GM23248 (cell line): ENCODE measurements at regions not wholly inside any gene's neighbourhood (a gene's known extent, or its start where the extent isn't known, plus 50 kb on each side); places are given as distances from the start of the nearest gene placed in this dataset.

Experiments
- DNase-seq: peaks from one replicate; pipeline ENCODE4 v3.0.0-alpha.2; 2015
- H2AFZ ChIP-seq: fragments of 200-600 bp; sonication (generic); 2 replicates; pipeline ENCODE4 v1.6.1; 2016; ENCODE audit warnings: antibody characterized with exemption
- H3F3A ChIP-seq: fragments of 200-600 bp; sonication (generic); 2 replicates; pipeline ENCODE4 v1.6.1; 2016; ENCODE audit warnings: mild to moderate bottlenecking, antibody characterized with exemption, mixed run types; ENCODE audit not compliant: insufficient read depth
- H3K27ac ChIP-seq: fragments of 200-600 bp; sonication (generic); 2 replicates; pipeline ENCODE4 v1.5.1; 2016; ENCODE audit warnings: mild to moderate bottlenecking
- H3K27me3 ChIP-seq: fragments of 200-600 bp; sonication (generic); replicated peaks from 2 replicates; pipeline ENCODE4 v1.6.1; 2016; ENCODE audit warnings: mild to moderate bottlenecking; ENCODE audit not compliant: insufficient read depth
- H3K36me3 ChIP-seq: fragments of 200-600 bp; sonication (generic); 2 replicates; pipeline ENCODE4 v1.6.1; 2016; ENCODE audit warnings: low read depth, mild to moderate bottlenecking
- H3K4me1 ChIP-seq: fragments of 200-600 bp; sonication (generic); 2 replicates; pipeline ENCODE4 v1.6.1; 2016; ENCODE audit warnings: mild to moderate bottlenecking; ENCODE audit not compliant: insufficient read depth
- H3K4me2 ChIP-seq: fragments of 200-600 bp; sonication (generic); one replicate; pipeline ENCODE4 v1.6.1; 2016; ENCODE audit warnings: mild to moderate bottlenecking; ENCODE audit not compliant: unreplicated experiment
- H3K4me3 ChIP-seq: fragments of 200-600 bp; sonication (generic); 2 replicates; pipeline ENCODE4 v1.5.1; 2016; ENCODE audit warnings: mild to moderate bottlenecking
- H3K79me2 ChIP-seq: fragments of 200-600 bp; sonication (generic); 2 replicates; pipeline ENCODE4 v1.6.1; 2016; ENCODE audit warnings: mild to moderate bottlenecking; ENCODE audit not compliant: insufficient read depth
- H3K9ac ChIP-seq: fragments of 200-600 bp; sonication (generic); 2 replicates; pipeline ENCODE4 v1.6.1; 2016; ENCODE audit warnings: mild to moderate bottlenecking
- H3K9me2 ChIP-seq: fragments of 200-600 bp; sonication (generic); 2 replicates; pipeline ENCODE4 v1.6.1; 2016; ENCODE audit warnings: mixed run types, mild to moderate bottlenecking, moderate library complexity; ENCODE audit not compliant: insufficient read depth
- H3K9me3 ChIP-seq: fragments of 200-600 bp; sonication (generic); one replicate; pipeline ENCODE4 v1.6.1; 2017; ENCODE audit warnings: low read depth
- H4K20me1 ChIP-seq: fragments of 200-600 bp; sonication (generic); 2 replicates; pipeline ENCODE4 v1.6.0; 2016; ENCODE audit not compliant: insufficient read depth
- EZH2 ChIP-seq: fragments of 200-600 bp; sonication (generic); IDR thresholded peaks from 2 replicates; pipeline ENCODE4 v1.6.1; 2018; ENCODE audit warnings: antibody characterized with exemption, mild to moderate bottlenecking; ENCODE audit not compliant: insufficient read depth, poor library complexity, severe bottlenecking
- EZH2phosphoT487 ChIP-seq: fragments of 200-600 bp; sonication (generic); IDR thresholded peaks from 2 replicates; pipeline ENCODE4 v1.6.1; 2018; ENCODE audit warnings: antibody characterized with exemption, moderate library complexity, mild to moderate bottlenecking, low read depth; ENCODE audit not compliant: insufficient read depth
- WGBS, 2 experiments: methylation state at CpG; one replicate each; pipeline ENCODE4 v1.1.6; 2015 to 2017; ENCODE audit warnings: low lambda C conversion rate in 2 of 2, low coverage in 1 of 2; ENCODE audit errors: missing lambda C conversion rate in 2 of 2; 5-methylcytosine and 5-hydroxymethylcytosine counted together
- in situ Hi-C: fragments of 300-500 bp; cut with MboI; formaldehyde crosslinking; loops from 2 replicates; pipeline ENCODE4 v1.15.0; 2020

DNA sequence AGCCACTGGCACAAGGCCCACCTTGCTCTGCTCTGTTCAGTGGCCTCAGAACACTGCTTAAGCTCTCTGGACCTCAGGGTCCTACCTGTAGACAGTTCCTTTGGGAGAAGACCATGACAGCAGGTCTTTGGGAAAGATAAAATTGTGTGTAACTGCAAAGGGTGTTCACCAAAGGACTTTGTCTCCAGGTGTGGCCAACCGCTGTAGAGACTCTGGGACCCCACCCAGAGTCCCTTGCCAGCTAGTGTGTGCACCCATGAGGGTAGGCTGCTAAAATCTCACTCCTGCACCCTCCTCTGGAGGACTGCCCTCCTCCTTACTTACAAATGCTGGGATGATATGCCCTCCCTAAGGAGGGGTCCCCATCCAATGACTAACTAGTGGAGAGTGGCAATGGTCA is 211.2 kb downstream of the TSHZ3 start:
- in situ Hi-C loops: no loop called here
- peaks cover 48% of the 10 kb centered on the region for H3F3A ChIP-seq
- TF ChIP-seq EZH2: no peak
- TF ChIP-seq EZH2phosphoT487: no peak

GRCh38 chr19:31135841-31136240 is 213.4 kb downstream of the TSHZ3 start:
- no peaks in the 10 kb centered on the region for H3K79me2 ChIP-seq
- no peak overlapping the region for H2AFZ ChIP-seq
- peak overlapping the region; percentile 32 for H3K4me2 ChIP-seq
- peak; percentile 84 for DNase-seq
- H3F3A ChIP-seq: peaks cover 36% of the 10 kb centered on the region
- 48 to 51% methylated on average over 2 of the region's 2 CpGs for WGBS, 2 experiments
- H3K9me3 ChIP-seq: no peaks in the 10 kb centered on the region
- no peaks in the 10 kb centered on the region for H3K9me2 ChIP-seq
- H3K9ac ChIP-seq: no peak overlapping the region
- H4K20me1 ChIP-seq: no peaks in the 10 kb centered on the region
- no peak overlapping the region for H3K4me3 ChIP-seq
- TF ChIP-seq EZH2 (no peak), EZH2phosphoT487 (no peak)
- in situ Hi-C loops: no loop called here
- no peaks in the 10 kb centered on the region for H3K36me3 ChIP-seq
- peaks cover 60% of the 10 kb centered on the region for H3K4me1 ChIP-seq
- H3K27ac ChIP-seq: peak overlapping the region; percentile 31
- H3K27me3 ChIP-seq: no peaks in the 10 kb centered on the region

More for the DNA sequence above, 211.2 kb downstream of the TSHZ3 start:
- Histone ChIP-seq H4K20me1 (no peaks in the 10 kb centered on the region), H3K4me1 (peaks cover 53% of the 10 kb centered on the region), H3K9me2 (no peaks in the 10 kb centered on the region), H3K9ac (no peak overlapping the region), H3K79me2 (no peaks in the 10 kb centered on the region), H3K9me3 (no peaks in the 10 kb centered on the region), H3K27ac (no peak overlapping the region), H3K4me3 (no peak overlapping the region), H3K27me3 (no peaks in the 10 kb centered on the region), H3K4me2 (no peak overlapping the region), H2AFZ (no peak overlapping the region), H3K36me3 (no peaks in the 10 kb centered on the region)
- DNase-seq: no peak
- WGBS, 2 experiments: 83 to 100% methylated on average over 1 of the region's 1 CpG

GRCh38 chr19:31132753-31133110 is 216.5 kb downstream of the TSHZ3 start:
- Histone ChIP-seq H2AFZ (no peak overlapping the region), H3K27me3 (no peaks in the 10 kb centered on the region), H3K27ac (peak overlapping the region; percentile 30), H3K9me3 (no peaks in the 10 kb centered on the region), H3K4me3 (no peak overlapping the region), H3K36me3 (no peaks in the 10 kb centered on the region), H4K20me1 (no peaks in the 10 kb centered on the region), H3K79me2 (no peaks in the 10 kb centered on the region), H3F3A (peaks cover 41% of the 10 kb centered on the region), H3K4me2 (peak overlapping the region; percentile 6), H3K9me2 (no peaks in the 10 kb centered on the region), H3K4me1 (peaks cover 50% of the 10 kb centered on the region), H3K9ac (no peak overlapping the region)
- no peak for DNase-seq
- 95 to 97% methylated on average over 2 of the region's 2 CpGs for WGBS, 2 experiments
- no peak for TF ChIP-seq EZH2phosphoT487
- no peak for TF ChIP-seq EZH2
- in situ Hi-C loops: no loop called here

DNA sequence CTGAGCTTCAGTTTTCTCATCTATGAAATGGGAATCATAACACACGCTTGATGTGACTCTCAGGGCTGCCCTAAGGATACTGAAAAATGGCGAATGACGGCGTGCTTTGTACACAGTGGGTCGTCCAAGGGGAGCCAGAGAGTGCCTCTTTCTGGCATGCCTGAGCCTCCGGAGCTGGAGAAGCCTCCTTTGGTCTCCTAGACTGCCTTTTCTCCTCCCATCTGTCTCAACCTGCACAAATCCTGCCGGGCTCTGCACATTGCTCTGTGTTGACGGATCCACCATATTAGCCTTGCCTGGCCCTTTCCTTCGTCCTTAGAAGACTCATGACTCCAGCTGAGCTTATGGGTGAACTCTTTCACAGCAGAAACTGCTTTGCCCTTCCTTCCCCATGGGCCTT is 220.9 kb downstream of the TSHZ3 start:
- H3K9ac ChIP-seq: peak overlapping the region; percentile 79
- peaks cover 48% of the 10 kb centered on the region for H3K4me1 ChIP-seq
- H3K4me2 ChIP-seq: peak overlapping the region; percentile 29
- peak overlapping the region; percentile 97 for H3K27ac ChIP-seq
- 0 out of 2 replicates have a peak, but pooled peaks cover 5% of the 10 kb centered on the region for H3K9me2 ChIP-seq
- H3K27me3 ChIP-seq: no peaks in the 10 kb centered on the region
- DNase-seq: no peak
- H3K9me3 ChIP-seq: no peaks in the 10 kb centered on the region
- H4K20me1 ChIP-seq: no peaks in the 10 kb centered on the region
- peaks cover 29% of the 10 kb centered on the region for H3F3A ChIP-seq
- H3K4me3 ChIP-seq: no peak overlapping the region; the same call in 1 of the 2 replicates
- 91 to 94% methylated on average over 9 of the region's 9 CpGs for WGBS, 2 experiments
- H3K79me2 ChIP-seq: no peaks in the 10 kb centered on the region
- TF ChIP-seq EZH2 (no peak), EZH2phosphoT487 (no peak)
- in situ Hi-C loops: no loop called here
- H3K36me3 ChIP-seq: no peaks in the 10 kb centered on the region
- no peak overlapping the region for H2AFZ ChIP-seq
